ENCODE measurements at regions not wholly inside any gene's neighbourhood (a gene's known extent, or its start where the extent isn't known, plus 50 kb on each side); places are given as distances from the start of the nearest gene placed in this dataset.
A peak's percentile ranks its signal among the peaks of the same experiment; 100 is the strongest.
"Not testable (repeated sequence)": the region's sequence is repeated elsewhere in the genome, so short reads cannot be mapped to it uniquely, and the experiment has no call there.

DNA sequence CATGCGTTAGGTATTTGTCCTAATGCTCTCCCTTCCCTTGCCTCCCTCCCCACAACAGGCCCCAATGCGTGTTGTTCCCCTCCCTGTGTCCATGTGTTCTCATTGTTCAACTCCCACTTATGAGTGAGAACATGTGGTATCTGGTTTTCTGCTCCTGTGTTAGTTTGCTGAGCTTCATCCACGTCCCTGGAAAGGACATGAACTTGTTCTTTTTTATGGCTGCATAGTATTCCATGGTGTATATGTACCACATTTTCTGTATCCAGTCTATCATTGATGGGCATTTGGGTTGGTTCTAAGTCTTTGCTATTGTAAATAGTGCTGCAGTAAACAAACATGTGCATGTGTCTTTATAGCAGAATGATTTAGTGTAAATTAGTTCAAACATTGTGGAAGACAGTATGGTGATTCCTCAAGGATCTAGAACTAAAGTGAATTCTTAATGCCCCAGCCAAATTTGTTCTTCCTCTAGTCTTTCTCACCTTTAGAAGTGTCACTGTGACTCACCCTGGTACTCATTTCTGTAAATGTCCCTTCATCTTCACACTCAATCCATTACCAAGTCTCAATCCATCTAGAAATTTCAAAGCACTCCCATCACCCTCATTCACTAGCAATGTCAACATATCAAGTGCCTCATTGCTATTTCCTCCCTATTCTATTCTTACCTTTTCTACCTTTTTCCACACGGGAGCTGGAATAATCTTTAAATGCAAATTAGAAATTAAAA is 123.9 kb downstream of the MREG start:
- not testable (repeated sequence) for DNase-seq

DNA sequence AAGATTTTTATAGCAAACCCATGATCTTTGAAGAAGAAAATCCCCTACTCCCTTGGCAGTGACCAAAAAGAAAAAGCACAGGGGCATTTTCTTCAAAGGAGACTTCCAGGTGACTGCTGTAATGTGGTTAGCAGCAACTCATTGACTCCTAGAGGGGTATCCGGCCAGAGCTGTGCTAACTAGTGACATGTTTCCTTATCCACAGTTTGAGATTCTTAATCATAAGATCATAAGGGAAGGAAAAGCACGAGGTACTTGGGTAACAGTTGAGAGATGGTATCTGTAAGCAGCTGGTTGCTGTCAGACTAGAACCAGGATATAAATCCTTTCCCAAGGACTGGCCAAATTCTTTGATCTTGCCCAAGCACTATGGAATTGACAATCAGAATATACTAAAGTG is 124.7 kb downstream of the MREG start:
- DNase-seq = peak; percentile 33

DNA sequence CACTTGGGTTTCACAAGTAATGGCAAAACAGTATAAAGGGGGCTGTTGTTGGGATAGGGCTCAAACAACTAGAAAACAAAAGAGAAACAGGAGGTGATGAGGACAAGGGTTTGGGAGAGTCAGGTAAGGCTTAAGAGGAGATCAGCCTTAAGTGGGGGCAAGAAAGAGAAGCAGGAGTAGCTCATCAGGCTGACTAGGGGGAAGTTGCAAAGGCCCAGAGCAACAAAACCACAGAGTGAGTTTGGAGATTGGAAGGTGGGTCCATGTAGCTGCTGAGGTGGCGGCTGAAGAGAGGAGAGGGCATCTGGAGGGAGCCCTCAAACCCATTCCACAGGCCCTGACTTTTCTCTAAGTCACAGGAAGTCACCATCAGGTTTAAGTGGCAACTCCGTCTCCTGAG is 126.0 kb downstream of the MREG start:
- DNase-seq = no peak

DNA sequence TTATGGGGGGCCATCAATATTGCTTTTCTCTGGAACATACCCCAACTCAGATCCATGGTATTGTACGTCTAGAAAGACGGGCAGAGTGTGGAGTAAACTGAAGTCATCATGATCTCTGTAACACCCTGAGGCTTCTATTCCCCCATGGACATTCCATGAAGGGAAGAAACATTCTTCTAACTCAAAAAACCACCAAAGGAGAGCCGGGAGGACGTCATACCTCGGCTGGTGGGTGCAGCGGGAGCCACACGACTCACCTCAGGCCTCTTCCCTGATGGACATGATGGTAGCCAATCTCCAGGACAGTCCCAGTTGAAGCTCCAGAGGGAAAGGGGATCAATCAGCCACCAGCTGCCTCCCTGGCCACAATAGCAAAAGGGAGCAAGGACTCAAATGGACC is 127.3 kb downstream of the MREG start:
- no peak for DNase-seq

DNA sequence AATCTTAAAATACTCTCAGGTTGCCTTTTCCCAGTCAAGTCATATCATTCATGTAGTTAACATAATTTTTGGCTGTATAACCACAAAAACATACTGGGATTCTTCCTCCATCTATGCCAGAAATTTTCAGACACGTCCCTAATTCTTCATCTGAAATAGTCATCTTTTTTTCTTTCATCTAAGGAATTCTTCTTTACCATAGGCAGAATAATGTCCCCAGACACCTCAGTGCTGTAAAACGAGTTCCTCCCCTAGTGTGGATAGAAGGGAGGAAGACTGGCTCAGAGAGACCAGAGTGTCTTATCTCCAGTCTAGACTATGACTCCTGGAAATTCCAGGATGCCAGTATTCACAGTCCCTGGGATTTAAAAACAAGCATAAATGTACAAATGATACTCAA is 127.8 kb downstream of the MREG start:
- no peak for DNase-seq

DNA sequence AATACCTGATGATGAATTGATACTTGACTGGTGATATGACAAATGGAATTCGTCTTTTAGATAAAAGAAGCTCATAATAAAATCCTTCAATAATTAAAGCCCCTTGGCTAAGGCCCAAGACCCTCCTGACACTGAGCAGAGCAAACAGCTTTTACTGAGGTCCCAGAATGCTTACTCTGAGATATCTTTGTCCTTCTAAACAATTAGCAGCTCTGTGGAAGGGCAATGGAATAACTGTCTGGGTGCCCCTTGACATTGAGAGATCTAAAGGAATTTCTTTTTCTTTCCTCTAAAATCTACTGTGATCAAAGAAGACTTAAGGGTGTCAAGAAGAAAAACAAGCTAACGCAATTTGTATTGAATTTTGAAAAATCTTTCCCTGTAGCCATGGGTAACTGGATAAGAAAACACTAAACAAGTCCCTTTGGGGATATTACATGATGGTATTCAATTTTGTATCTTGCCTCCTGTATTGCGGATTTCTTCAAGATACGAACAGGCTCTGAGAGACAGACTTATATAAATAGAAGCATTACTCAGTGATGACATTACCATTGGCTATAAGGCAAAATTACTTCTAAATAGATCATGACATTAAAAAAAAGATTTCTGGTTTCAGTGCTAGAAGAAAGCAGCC is 128.8 kb downstream of the MREG start:
- no peak for DNase-seq

DNA sequence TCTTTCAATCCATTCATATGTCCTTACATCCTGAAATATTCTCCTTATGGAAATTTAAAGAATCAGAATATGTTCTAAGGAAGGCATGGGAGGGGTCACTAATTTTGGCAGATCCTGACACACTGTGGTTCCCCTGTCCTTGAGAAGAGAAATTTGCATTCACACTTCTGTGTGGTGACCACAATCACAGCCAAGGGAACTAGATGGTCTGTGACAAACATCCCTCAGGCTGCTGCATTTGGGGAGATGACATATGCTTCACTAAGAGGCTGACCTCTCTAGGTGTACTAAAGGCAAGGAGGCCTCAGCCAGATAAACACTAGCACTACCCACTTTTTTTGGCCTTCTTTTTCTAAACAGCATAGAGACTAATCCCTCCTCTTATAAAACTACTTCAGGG is 129.6 kb downstream of the MREG start:
- DNase-seq = no peak

DNA sequence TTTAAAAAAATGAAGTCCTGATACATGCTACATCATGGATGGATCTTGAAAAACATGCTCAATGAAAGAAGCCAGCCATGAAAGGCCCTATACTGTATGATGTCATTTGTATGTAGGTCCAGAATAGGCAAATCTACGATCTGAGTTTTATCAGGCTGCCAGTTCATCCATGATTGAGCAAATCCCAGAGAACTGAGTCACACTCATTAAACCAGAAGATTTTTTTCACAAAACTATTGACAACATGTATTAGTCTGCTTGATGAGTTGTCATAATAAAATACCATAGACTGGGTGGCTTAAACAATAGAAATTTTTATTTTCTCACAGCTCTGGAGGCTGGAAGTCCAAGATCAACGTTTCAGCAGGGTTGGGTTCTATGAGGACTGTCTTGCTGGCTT is 130.7 kb downstream of the MREG start:
- no peak for DNase-seq

DNA sequence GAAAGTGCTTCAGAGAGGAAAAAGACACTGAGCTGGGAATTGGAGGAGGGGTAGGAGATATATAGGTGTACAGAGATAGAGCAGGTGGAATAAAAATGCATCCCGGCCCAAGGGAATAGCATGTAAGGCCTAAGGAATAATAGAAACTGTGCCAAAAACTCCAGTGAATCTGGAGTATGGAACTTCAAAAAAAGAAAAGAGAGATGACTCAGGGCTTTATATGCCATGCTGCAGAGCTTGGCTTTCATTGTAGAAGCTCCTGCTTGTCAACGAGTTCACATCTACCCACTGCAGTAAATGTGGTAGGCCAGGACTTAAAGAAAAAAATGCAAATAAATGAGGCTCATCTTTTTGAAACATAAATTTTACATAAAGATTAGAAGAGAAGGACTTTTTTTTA is 131.8 kb downstream of the MREG start:
- no peak for DNase-seq

DNA sequence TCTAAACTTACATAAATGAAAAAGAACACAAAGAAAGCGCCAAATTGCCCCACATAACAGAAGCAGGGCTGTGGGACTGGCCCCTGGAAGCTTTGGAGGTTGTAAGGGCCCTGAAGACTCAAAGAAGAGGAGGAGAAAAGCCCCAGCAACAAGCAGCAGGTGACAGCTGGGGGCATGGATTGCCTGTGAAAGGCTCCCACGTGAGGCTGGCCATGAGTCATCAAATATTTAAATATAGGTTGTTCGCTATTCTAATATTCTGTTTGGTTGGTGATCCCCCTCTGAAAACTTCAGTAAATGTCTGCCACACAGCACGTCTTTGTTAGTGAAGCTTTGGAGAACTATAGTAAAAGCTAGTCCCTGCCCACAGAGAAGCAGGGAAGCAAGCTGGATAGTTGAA is 132.4 kb downstream of the MREG start:
- no peak for DNase-seq

DNA sequence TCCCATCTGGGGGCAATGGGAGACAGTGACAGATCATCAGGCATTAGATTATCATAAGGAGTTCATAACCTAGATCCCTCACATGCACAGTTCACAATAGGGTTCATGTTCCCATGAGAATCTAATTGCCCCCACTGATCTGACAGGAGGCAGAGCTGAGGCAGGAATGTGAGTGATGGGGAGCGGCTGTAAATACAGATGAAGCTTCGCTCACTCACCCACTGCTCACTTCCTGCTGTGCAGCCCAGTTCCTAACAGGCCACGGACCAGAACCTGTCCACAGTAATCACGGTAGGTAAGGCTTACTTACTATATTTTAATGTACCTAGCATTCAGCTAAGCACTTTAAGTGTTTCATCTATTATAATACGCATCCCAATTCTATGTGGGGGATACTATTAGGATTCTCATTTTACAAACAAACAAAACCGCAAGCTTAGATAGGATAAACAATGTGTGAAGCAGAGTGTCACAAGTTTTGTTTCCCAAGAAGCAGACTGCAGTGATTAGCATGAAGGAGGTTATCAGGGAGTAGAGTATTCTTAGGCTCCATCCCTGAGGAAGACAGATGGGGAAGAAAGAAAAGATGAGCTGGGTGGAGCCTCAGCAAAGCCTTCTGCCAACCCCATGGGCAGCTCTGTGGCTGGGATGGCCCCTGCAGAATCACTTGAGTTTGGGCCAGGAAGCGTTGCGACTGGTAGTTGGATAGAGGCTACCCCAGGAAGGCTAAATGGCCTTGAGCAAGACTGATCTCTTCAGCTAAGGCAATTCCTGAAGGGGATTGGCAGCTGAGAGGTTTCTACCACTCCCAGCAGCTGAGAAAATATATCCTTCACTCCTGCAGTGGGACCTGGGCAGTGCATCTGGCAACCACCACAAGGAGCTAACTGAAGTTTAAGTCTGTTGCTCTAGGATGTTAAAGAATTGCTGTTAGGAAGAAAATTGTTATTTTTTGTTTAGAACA is 133.1 kb downstream of the MREG start:
- DNase-seq = no peak

DNA sequence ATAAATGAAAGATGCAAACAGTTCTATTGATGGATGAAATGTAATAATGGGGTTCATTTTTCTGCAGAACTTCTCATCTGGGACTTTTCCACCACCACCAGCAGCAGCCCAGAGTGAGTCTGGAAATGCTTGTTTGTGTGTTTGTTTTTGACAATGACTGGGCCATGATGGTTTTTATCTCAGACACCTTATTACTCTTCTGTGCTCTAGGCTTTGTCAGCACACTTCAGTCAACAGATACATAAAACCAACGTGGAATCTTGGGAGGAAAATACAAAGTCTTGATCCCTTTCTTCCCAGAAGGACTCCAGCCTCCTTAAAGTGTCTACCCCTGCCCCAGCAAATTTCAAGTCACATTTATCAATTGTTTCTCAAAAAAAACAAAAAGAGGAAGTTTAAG is 134.0 kb downstream of the MREG start:
- no peak for DNase-seq

DNA sequence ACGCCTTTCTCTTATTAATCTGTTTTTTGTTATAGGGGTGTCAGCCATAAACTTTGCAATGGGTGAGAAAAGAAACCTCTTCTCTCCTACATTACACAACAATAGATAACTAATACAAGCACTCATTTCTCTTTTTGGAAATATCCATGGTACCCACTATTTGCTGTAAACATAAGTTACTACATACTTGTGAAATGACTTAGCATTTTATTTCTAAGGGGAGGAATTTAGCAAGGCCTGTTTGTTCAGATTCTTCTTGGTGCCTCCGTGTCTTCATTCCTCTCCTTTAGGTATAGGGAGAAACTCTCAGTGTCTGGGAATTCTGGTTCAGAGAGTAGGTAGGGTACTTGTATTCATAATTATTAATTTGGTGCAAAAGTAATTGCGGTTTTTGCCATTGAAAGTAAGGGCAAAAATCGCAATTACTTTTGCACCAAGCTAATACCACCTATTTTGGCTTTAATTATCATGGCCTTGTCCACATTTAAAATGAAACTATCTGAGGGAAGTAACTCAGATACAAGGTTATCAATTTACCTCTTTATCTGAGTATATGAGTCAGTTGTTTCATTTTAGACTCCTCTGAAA is 134.8 kb downstream of the MREG start:
- DNase-seq = no peak

DNA sequence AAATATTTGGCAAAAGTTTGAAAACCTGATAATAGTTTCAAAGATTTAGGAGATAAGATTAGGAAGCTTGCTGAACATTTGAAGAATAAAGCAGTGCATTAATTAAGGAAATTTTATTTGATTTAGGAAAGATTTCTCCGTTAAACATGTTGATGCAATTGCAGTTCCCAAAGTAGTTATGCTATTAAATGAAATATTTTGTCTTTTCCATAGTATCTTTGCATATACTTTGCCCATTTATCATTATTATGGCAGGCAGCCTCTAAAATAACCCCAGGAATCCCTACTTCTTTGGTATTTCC is 136.5 kb downstream of the MREG start:
- DNase-seq = no peak

DNA sequence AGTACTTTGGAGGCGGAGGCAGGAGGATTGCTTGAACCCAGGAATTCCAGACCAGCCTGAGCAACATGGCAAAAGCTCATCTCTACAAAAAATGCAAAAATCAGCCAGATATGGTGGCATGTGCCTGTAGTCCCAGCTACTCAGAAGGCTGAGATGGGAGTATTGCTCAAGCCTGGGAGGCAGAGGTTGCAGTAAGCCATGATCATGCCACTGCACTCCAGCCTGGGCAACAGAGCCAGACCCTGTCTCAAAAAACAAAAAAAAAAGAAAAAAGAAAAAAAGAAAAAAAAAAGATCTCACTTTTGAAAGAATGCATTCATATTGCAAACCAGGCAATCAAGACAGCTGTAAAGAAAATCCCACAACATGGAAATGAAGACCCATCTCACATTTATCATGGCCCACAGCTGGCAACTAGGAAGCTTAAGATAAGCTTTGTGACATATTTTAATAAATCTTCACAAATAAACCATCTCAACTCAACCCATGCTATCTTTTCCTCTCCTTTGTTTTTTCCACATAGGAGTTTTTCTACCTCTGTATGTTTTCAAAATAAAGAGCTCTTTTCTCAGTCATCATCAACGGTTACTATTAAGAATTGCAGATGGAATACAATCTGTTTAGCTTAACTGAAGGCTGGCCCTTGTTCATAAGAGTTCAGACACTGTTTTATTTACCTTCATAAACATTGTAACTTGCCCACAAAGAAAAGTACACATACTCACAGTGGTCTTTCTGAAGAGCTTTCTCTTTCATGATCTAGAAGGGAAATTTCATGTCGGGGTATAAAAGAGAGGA is 137.0 kb downstream of the MREG start:
- no peak for DNase-seq

DNA sequence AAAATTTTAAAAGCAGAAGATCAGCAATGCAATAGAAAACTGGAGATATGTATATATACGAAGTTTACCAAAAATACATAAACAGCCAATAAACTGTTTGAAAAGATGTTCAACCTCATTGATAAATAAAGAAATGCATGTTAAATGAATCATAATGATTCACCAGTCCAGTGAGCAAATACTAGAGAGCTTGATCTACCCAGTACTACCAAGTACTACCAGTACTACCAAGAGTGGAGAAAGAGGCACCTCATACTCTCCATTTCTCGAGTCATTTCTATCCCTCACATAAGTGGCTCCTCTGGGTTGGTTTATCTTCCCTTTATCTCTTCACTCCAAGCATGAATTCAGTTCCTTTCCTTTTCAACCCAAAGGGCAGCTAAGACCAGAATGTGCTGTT is 138.9 kb downstream of the MREG start:
- DNase-seq = no peak

DNA sequence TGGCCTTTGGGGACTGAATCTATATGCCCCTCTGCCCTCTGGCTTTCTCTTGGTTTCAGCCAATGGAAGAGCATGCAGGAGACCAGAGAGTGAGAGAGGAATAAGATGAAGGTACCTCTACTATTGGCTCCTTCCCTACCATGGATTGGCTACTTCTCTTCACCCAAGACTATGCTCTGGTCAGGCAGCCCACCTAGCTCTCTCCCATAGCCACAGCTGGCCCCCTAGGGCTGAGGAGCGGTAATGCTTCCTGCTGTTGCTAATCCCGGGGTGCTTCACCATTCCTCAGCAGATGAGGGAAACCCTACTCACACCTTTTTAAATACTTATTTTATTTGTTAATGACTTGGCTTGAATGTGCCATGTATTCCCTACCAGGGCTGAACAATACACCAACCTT is 142.4 kb downstream of the MREG start:
- peak; percentile 43 for DNase-seq

DNA sequence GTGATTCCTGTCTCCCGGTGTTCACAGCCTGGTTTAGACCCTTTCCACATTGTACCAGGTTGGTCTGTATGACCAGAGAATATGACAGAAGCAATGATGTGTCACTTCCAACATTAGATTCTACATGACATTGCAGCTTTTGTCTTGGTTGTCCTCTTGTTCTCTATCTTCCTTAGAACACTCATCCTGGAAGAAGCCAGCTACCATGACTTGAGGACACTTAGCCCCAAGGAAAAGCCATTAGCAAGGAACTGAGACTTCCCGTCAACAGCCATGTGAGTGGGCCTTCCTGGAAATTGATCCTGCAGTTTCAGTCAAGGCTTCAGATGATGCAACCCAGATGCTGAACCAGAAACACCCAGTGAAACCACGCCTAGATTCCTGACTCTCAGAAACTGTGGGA is 143.3 kb downstream of the MREG start:
- no peak for DNase-seq

DNA sequence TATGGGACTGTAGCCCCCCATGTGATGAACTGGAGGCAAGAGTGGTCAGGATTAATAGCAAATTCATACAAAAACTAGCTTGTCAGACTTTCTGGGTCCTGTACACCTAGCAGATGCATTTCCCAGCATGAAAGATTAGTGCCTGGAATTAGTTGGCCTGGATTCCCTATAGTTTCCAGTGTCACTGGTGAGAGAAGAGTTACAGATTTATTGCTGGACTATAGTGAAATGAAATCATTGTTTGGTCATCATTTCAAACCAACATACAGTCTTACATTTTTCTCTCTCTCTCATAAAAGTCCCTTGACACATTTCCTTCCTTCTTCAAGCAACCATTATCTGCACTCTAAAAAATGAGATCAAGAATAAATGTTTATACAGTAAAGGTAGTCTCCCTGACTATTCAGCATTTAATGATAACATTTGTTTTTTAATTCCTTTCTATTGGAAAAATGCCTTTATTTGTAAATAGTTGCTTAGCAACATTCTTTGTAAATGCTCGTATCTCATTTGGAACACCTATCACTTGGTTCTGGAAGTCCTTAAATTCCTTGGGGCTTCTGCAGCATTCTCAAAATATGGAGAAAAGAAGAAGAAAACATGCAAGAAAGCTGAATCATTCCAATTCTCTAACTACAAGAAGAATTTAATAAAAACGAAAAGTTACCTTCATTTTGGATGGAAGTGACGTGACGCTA is 144.4 kb downstream of the MREG start:
- DNase-seq = no peak

DNA sequence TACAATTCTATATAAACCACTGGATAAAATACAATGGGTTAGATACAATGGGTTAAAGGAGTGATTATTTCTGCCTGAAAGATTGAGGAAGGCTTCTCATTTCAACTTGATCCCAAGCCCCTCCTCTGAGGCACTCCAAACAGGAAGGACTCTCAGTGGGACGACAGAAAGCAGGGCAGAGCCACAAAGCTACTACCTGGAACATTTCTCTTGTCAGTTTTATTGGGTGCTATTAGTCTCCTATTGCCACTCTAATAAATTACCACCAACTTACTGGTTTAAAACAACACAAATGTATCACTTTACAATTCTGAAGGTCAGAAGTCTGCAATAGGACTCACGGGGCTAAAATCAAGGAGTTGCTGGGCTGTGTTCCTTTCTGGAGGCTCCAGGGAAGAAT is 146.7 kb downstream of the MREG start:
- no peak for DNase-seq

DNA sequence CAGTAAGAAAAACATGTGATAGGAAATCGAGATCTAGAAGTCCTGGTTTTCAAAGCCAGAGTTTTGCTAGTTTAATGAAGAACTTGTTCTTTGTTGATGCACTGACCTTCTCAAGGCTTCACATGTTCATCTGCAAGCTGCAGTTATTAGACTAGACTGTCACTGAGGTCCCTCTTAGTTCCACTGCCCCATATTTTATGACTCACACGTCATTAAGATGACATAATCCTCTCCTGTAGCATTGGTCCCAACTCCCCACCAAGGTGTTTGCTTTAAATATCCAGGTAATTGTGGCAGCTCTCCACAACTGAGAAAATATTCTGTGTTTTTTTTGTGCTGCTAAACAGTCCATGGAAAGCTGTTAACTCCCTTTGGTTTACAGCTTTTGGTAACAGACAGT is 149.7 kb downstream of the MREG start:
- no peak for DNase-seq

DNA sequence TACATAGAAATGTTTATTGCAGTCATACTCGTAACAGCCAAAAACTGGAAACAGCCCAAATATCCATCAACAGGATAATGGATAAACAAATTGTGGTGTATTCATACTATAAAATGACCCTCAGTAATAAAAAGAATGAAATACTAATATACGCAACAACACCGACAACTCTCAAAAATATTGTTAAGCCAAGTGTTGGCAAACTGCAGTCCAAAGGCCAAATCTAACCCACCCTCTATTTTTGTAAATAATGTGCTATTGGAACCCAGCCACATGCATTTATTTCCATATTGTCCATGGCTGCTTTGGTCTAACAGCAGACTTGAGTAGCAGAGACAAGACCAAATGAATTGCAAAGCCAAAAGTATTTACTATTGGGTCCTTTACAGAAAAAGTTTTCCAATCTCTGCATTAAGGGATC is 151.0 kb downstream of the MREG start:
- DNase-seq = no peak

All from hematopoietic multipotent progenitor cell treated with erythropoietin and hydrocortisone succinate and interleukin-3 and kit ligand, for 6 days (in vitro differentiated cells).